ENCODE measurements at regions not wholly inside any gene's neighbourhood (a gene's known extent, or its start where the extent isn't known, plus 50 kb on each side); places are given as distances from the start of the nearest gene placed in this dataset.

GRCh38 chr13:76440568-76440967, 445.6 kb downstream of the KCTD12 start:
- Histone ChIP-seq H3K4me3 (ENCODE audit: low read depth, low read length) (no peak overlapping the region), H3K27me3 (ENCODE audit: control insufficient read depth, insufficient read depth, low read length) (no peaks in the 10 kb centered on the region), H3K36me3 (ENCODE audit: control insufficient read depth, insufficient read depth, low read length) (no peaks in the 10 kb centered on the region)
- FAIRE-seq (no peak), DNase-seq (ENCODE audit: low read depth) (no peak)
- no peak for TF ChIP-seq CTCF (IDR thresholded peaks at IDR 0.05; ENCODE audit: insufficient read depth, low read length, severe bottlenecking)

- TF ChIP-seq CTCF (IDR thresholded peaks at IDR 0.05; ENCODE audit: insufficient read depth, low read length, severe bottlenecking), result no peak
- Histone ChIP-seq H3K4me3 (ENCODE audit: low read depth, low read length) (no peak overlapping the region), H3K27me3 (ENCODE audit: control insufficient read depth, insufficient read depth, low read length) (no peaks in the 10 kb centered on the region), H3K36me3 (ENCODE audit: control insufficient read depth, insufficient read depth, low read length) (no peaks in the 10 kb centered on the region)
- DNase-seq (ENCODE audit: low read depth), result no peak
- no peak for FAIRE-seq
Observed at GRCh38 chr13:76439546-76439945, 446.7 kb downstream of the KCTD12 start.

- FAIRE-seq (no peak), DNase-seq (ENCODE audit: low read depth) (peak; percentile 81)
- H3K4me3 ChIP-seq (ENCODE audit: low read depth, low read length), result no peak overlapping the region
- no peak for TF ChIP-seq CTCF (IDR thresholded peaks at IDR 0.05; ENCODE audit: insufficient read depth, low read length, severe bottlenecking)
- H3K36me3 ChIP-seq (ENCODE audit: control insufficient read depth, insufficient read depth, low read length), result no peaks in the 10 kb centered on the region
- no peaks in the 10 kb centered on the region for H3K27me3 ChIP-seq (ENCODE audit: control insufficient read depth, insufficient read depth, low read length)
Observed at GRCh38 chr13:76438050-76438449, 448.2 kb downstream of the KCTD12 start.

GRCh38 chr13:76425935-76426334, 460.3 kb downstream of the KCTD12 start:
- H3K4me3 ChIP-seq (ENCODE audit: low read depth, low read length), result no peak overlapping the region
- no peaks in the 10 kb centered on the region for H3K36me3 ChIP-seq (ENCODE audit: control insufficient read depth, insufficient read depth, low read length)
- TF ChIP-seq CTCF (IDR thresholded peaks at IDR 0.05; ENCODE audit: insufficient read depth, low read length, severe bottlenecking), result no peak
- FAIRE-seq, result no peak
- DNase-seq (ENCODE audit: low read depth), result peak; percentile 49
- H3K27me3 ChIP-seq (ENCODE audit: control insufficient read depth, insufficient read depth, low read length), result no peaks in the 10 kb centered on the region

GRCh38 chr13:76421011-76421410, 465.2 kb downstream of the KCTD12 start:
- Histone ChIP-seq H3K36me3 (ENCODE audit: control insufficient read depth, insufficient read depth, low read length) (no peaks in the 10 kb centered on the region), H3K4me3 (ENCODE audit: low read depth, low read length) (no peak overlapping the region), H3K27me3 (ENCODE audit: control insufficient read depth, insufficient read depth, low read length) (no peaks in the 10 kb centered on the region)
- FAIRE-seq, result no peak
- TF ChIP-seq CTCF (IDR thresholded peaks at IDR 0.05; ENCODE audit: insufficient read depth, low read length, severe bottlenecking), result no peak
- no peak for DNase-seq (ENCODE audit: low read depth)

- no peaks in the 10 kb centered on the region for H3K27me3 ChIP-seq (ENCODE audit: control insufficient read depth, insufficient read depth, low read length)
- TF ChIP-seq CTCF (IDR thresholded peaks at IDR 0.05; ENCODE audit: insufficient read depth, low read length, severe bottlenecking), result no peak
- FAIRE-seq (no peak), DNase-seq (ENCODE audit: low read depth) (no peak)
- no peaks in the 10 kb centered on the region for H3K36me3 ChIP-seq (ENCODE audit: control insufficient read depth, insufficient read depth, low read length)
- H3K4me3 ChIP-seq (ENCODE audit: low read depth, low read length), result no peak overlapping the region
Observed at GRCh38 chr13:76418404-76418803, 467.8 kb downstream of the KCTD12 start.

Measured in bronchial epithelial cell (primary cell).